ENCODE measurements at regions not wholly inside any gene's neighbourhood (a gene's known extent, or its start where the extent isn't known, plus 50 kb on each side); places are given as distances from the start of the nearest gene placed in this dataset.
A peak's percentile ranks its signal among the peaks of the same experiment; 100 is the strongest.

DNA sequence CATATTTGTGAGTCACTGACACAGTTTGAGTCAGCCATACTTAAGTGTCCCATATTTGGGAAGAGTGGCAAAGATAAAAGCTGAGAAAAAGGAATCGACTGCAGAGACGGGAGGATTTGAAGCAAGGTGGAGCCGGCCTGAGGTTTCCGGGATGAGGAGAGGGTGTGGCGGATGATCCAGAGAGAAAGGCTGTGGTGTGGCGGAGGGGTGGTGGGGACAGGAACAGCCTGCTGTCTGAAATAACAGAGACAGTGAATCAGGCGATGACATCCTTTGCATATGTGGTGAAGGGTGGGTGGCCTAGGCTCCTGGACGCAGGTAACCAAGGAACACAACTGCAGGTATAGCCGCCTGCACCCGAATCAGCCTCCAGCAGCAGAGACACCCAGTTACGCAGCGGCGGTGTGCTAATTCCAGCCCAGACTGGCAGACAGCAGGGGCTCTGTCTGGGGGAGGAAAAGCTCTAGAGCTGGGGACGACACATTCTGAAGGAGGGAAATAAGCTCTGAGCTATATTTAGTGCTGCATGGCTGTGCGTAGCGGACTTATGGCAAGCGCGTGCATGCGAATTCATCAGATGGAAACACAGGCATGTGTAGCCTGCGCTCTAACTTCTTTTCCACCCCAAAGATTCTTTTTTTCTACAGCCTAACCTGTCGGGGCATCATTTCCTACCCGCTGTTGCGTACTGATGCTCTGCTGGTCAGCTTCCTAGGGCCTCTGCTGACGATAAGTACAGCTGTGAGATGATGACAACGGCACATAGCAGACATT, 62.7 kb upstream of the BARX2 start:
- H3K27ac ChIP-seq (ENCODE audit: low read depth, low read length): no peak overlapping the region
- H2BK20ac ChIP-seq (ENCODE audit: low read length): no peak overlapping the region
- CTCF ChIA-PET (ENCODE audit: partially characterized antibody): interaction anchor here (0.9 to 10.7 kb wide), 5 partner anchors 10 to 422 kb away, joined by 3 to 88 read pairs (median 3); partner anchors contain the start of gene KCNJ5
- H3K14ac ChIP-seq (ENCODE audit: insufficient read length): no peak overlapping the region
- DNase-seq (ENCODE audit: low read depth in 1 of 2, low spot score in 2 of 2) (no peak), FAIRE-seq (no peak)
- H3K23me2 ChIP-seq (ENCODE audit: low read depth, low read length): no peaks in the 10 kb centered on the region; the same call in 1 of the 2 replicates
- H4K5ac ChIP-seq (ENCODE audit: insufficient read length, low read depth, low read length): no peak overlapping the region
- H2BK15ac ChIP-seq (ENCODE audit: low read length): peak overlapping the region; percentile 88; the same call in 1 of the 2 replicates
- TF ChIP-seq KDM1A (IDR thresholded peaks at IDR 0.05; ENCODE audit: borderline replicate concordance, low read length) (no peak), RXRA (IDR thresholded peaks at IDR 0.05; ENCODE audit: insufficient read depth, low read depth, low read length) (no peak), GTF2F1 (IDR thresholded peaks at IDR 0.05; ENCODE audit: borderline replicate concordance, low read depth, low read length) (no peak), SAP30 (IDR thresholded peaks at IDR 0.05; ENCODE audit: insufficient read depth, insufficient replicate concordance, low read length) (no peak), POLR2A (IDR thresholded peaks at IDR 0.05; ENCODE audit: control extremely low read depth in 1 of 2, low read depth in 2 of 2, low read length in 2 of 2) (no peak), BACH1 (IDR thresholded peaks at IDR 0.05; ENCODE audit: low read length) (no peak), NRF1 (IDR thresholded peaks at IDR 0.05; ENCODE audit: low read depth, low read length) (no peak)
- no peak overlapping the region for H2AK5ac ChIP-seq (ENCODE audit: low read depth, low read length)
- 85% methylated on average over 25 of the region's 25 CpGs; no CpG with 5 or more reads in 1 of the 2 experiments for WGBS, 2 experiments (ENCODE audit: extremely low coverage in 1 of 2, insufficient coverage in 1 of 2, insufficient read length in 1 of 2, insufficient replicate concordance in 2 of 2, low coverage in 1 of 2, low lambda C conversion rate in 2 of 2, missing lambda C conversion rate in 1 of 2)
- no peak overlapping the region for H3K56ac ChIP-seq (replicated peaks; ENCODE audit: insufficient read length, low read depth, low read length)
- H3K27me3 ChIP-seq (replicated peaks in 1 of 4; ENCODE audit: control insufficient read depth in 3 of 4, extremely low read depth in 1 of 4, insufficient read depth in 3 of 4, low read length in 3 of 4): no peaks in the 10 kb centered on the region
- H3K18ac ChIP-seq (ENCODE audit: extremely low read depth, low read length): no peak overlapping the region
- no peaks in the 10 kb centered on the region for H3K36me3 ChIP-seq (ENCODE audit: control insufficient read depth in 2 of 4, insufficient read depth in 4 of 4, low read length in 3 of 4)
- POLR2A ChIA-PET (ENCODE audit: partially characterized antibody): no interaction called here
- no peak overlapping the region for H2AFZ ChIP-seq (ENCODE audit: low read length)
- H3K79me2 ChIP-seq (ENCODE audit: control insufficient read depth in 1 of 2, insufficient read depth in 2 of 2, low read length in 2 of 2): no peaks in the 10 kb centered on the region
- no peak overlapping the region; the same call in 1 of the 2 replicates for H2BK5ac ChIP-seq (ENCODE audit: low read depth, low read length)
- H3K79me1 ChIP-seq (ENCODE audit: low read depth, low read length): no peaks in the 10 kb centered on the region
- no peak overlapping the region for H3K23ac ChIP-seq (ENCODE audit: insufficient read length)
- no peaks in the 10 kb centered on the region for H4K20me1 ChIP-seq (replicated peaks in 1 of 2; ENCODE audit: control insufficient read depth in 1 of 2, insufficient read depth in 2 of 2, low read length in 2 of 2)
- no peak overlapping the region for H3K4ac ChIP-seq (replicated peaks; ENCODE audit: insufficient read length, low read depth, low read length)
- no peaks in the 10 kb centered on the region; a peak in 1 of 4 replicates for H3K9me3 ChIP-seq (ENCODE audit: insufficient read depth in 2 of 2, low read depth in 1 of 2, low read length in 1 of 2)
- H3K9ac ChIP-seq (replicated peaks in 1 of 4; ENCODE audit: extremely low read depth in 1 of 4, low read depth in 3 of 4, low read length in 3 of 4): no peak overlapping the region
- H3K4me2 ChIP-seq (ENCODE audit: insufficient read depth in 1 of 2, low read depth in 2 of 2, low read length in 2 of 2): no peak overlapping the region
- H2BK12ac ChIP-seq (ENCODE audit: low read depth, low read length): no peak overlapping the region
- no peak overlapping the region for H3K4me3 ChIP-seq (ENCODE audit: extremely low read depth in 1 of 4, insufficient read depth in 2 of 4, low read depth in 3 of 4, low read length in 4 of 4)
- H3K4me1 ChIP-seq (replicated peaks in 1 of 4; ENCODE audit: control insufficient read depth in 3 of 4, insufficient read depth in 4 of 4, low read length in 3 of 4): peaks cover 0 to 15% (median 9%) of the 10 kb centered on the region in 4 experiments; a peak in 6 of 7 replicates
- H4K8ac ChIP-seq (ENCODE audit: extremely low read depth, insufficient read depth, low read length): no peak overlapping the region
- H4K91ac ChIP-seq (replicated peaks; ENCODE audit: insufficient read length, low read length): no peak overlapping the region
- no peak overlapping the region for H2BK120ac ChIP-seq (replicated peaks; ENCODE audit: low read depth, low read length)

Data from H1 (cell line).